IPS DF 6.9 (cell line): ENCODE measurements at regions not wholly inside any gene's neighbourhood (a gene's known extent, or its start where the extent isn't known, plus 50 kb on each side); places are given as distances from the start of the nearest gene placed in this dataset.
"Not testable (repeated sequence)": the region's sequence is repeated elsewhere in the genome, so short reads cannot be mapped to it uniquely, and the experiment has no call there.

ENCODE experiments used
- DNase-seq: peaks from one replicate; pipeline ENCODE4 v3.0.0-alpha.2; 2013; ENCODE audit warnings: low read depth, low spot score
- H3K27ac ChIP-seq: one replicate; pipeline ENCODE4 v1.5.1; 2013; ENCODE audit warnings: low read length, control low read depth
- H3K27me3 ChIP-seq: 2 replicates; pipeline ENCODE4 v1.6.1; 2013; ENCODE audit warnings: mild to moderate bottlenecking, low read length; ENCODE audit not compliant: control insufficient read depth, insufficient read depth
- H3K36me3 ChIP-seq: 2 replicates; pipeline ENCODE4 v1.6.1; 2013; ENCODE audit warnings: low read length; ENCODE audit not compliant: control insufficient read depth, insufficient read depth
- H3K4me1 ChIP-seq: 2 replicates; pipeline ENCODE4 v1.6.1; 2013; ENCODE audit warnings: low read length; ENCODE audit not compliant: control insufficient read depth, insufficient read depth
- H3K4me3 ChIP-seq: 2 replicates; pipeline ENCODE4 v1.5.1; 2013; ENCODE audit warnings: mild to moderate bottlenecking, low read length
- H3K9me3 ChIP-seq: 2 replicates; pipeline ENCODE4 v1.6.1; 2013; ENCODE audit warnings: low read length, inconsistent platforms; ENCODE audit not compliant: control insufficient read depth, insufficient read depth
- WGBS: extraction: QIAGEN DNeasy Blood & Tissue Kit; methylation state at CpG from one replicate; pipeline ENCODE4 v1.1.7; 2013; ENCODE audit warnings: mixed read lengths, missing lambda C conversion rate; ENCODE audit not compliant: insufficient read length, insufficient coverage; 5-methylcytosine and 5-hydroxymethylcytosine counted together

DNA sequence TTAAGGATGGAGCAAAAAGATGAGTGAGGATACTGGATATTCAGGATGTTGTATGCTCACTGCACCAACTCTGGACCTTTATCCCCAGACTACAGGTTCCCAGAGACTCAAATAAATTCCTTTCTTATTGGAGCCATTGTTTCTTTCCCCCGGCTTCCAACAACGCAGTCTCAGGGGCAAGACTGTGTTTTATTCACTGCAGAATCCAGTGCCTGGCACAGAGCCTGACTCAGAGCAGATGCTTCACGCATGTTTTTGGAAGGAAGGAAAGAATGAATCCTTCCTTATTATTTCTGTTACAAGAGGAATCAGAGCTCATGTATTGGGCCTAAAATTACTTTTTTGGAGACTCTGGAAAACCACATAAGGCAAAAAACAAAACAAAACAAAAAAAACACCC lies 96.0 kb upstream of the VGLL4 start:
- H3K9me3 ChIP-seq, result no peaks in the 10 kb centered on the region

DNA sequence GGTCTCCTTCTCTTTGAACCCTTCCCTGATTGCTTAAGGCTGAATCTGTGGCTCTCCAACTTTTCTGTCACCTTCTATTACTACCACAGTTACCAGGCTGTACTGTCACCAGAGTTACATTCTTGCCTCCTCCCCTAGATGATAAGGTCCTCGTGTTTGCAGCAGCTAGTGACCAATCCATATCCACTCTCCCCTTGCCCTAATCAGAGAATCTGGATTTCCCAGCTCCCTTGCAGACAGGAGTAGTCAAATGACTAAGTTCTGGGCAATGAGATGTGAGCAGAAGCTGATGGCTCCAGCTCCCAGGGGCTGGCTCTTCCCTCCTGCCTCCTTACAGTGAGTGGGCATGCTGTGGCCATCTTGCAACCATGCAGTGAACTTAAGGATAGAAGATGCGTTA lies 95.4 kb upstream of the VGLL4 start:
- Histone ChIP-seq H3K4me1 (no peaks in the 10 kb centered on the region), H3K36me3 (no peaks in the 10 kb centered on the region), H3K4me3 (no peak overlapping the region), H3K27ac (no peak overlapping the region), H3K27me3 (no peaks in the 10 kb centered on the region), H3K9me3 (no peaks in the 10 kb centered on the region)
- no CpG with 5 or more reads among the region's 2 CpGs for WGBS
- DNase-seq, result no peak

More for the DNA sequence above, 96.0 kb upstream of the VGLL4 start:
- Histone ChIP-seq H3K4me1 (no peaks in the 10 kb centered on the region), H3K4me3 (no peak overlapping the region), H3K27me3 (no peaks in the 10 kb centered on the region), H3K36me3 (no peaks in the 10 kb centered on the region), H3K27ac (no peak overlapping the region)
- no CpG with 5 or more reads among the region's 3 CpGs for WGBS
- no peak for DNase-seq

DNA sequence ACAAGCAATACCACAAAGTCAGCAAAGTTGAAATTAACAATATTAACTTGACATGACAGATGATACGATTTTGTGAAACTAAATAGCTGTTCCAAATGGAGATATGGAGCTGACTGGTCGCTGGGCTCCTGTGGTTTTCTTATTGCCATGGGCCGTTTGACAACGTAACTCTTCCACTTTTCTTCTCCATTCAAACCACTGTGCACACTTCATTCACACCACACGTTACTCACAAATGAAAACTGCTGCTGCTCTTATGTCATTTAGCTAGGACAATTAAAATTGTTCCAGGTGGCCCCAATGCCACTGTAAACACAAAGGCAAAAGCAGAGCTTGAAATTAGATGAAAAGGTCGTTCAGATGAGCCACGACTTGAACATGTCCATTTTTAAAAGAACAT lies 94.0 kb upstream of the VGLL4 start:
- DNase-seq, result no peak
- Histone ChIP-seq H3K4me3 (no peak overlapping the region), H3K4me1 (no peaks in the 10 kb centered on the region), H3K36me3 (no peaks in the 10 kb centered on the region), H3K27ac (no peak overlapping the region), H3K27me3 (no peaks in the 10 kb centered on the region), H3K9me3 (no peaks in the 10 kb centered on the region)
- 100% methylated on average over 1 of the region's 7 CpGs for WGBS

DNA sequence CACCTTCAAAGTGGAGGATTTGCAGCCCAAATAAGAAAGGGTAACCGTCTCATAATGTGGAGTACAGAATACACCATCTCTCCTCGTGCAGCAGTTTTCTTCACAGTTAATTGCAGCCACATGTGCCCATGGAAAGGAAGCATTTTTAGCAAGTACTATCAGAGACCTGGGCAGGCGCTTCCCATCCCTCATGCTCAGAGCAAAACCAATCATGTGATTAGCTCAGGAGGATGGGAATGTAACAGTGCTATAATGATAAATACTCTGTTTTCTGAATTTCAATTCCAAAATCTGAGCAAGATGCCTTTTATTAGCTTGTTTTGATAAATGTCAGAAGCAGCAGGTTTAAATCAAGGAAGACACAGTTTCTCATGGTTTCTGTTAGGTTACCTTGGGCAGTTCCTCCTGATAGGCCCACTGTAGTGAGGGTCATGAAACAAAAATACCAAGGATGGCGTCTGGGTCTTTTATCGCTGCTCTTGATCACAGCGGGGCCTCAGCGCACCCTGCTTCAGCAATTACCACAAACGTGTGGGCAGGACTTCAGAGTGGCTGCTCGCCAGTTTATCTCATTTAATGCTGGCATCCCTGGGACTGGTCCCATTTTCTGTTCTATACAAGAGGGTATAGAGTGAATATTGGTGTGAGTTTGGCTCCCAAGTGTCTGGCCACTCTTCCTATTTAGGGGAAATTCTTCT lies 92.6 kb upstream of the VGLL4 start:
- no peaks in the 10 kb centered on the region for H3K9me3 ChIP-seq
- no peaks in the 10 kb centered on the region for H3K36me3 ChIP-seq
- no peak for DNase-seq
- no peaks in the 10 kb centered on the region for H3K4me1 ChIP-seq
- no peaks in the 10 kb centered on the region for H3K27me3 ChIP-seq
- no CpG with 5 or more reads among the region's 9 CpGs for WGBS
- H3K27ac ChIP-seq, result no peak overlapping the region
- H3K4me3 ChIP-seq, result no peak overlapping the region

DNA sequence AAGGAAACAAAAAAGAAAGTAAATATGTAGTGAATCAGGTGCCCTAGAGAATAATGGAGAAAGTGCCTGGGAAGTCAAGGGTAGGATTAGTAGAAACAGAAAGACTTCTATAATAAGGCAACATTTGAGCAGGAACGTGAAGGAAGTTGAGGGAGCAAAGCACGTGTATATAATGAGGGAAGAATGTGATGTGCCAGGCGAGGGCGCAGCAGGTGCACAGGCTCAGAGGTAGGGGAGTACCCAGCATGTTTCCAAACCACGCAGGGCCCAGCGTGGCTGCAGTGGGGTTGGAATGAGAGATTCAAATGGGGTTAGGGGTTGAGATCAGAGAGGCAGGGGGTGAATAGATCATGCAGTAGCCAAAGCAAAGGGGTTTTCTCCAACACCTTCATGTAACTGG lies 91.9 kb upstream of the VGLL4 start:
- WGBS, result no CpG with 5 or more reads among the region's 6 CpGs
- DNase-seq, result no peak
- Histone ChIP-seq H3K4me1 (no peaks in the 10 kb centered on the region), H3K36me3 (no peaks in the 10 kb centered on the region), H3K27ac (no peak overlapping the region), H3K9me3 (no peaks in the 10 kb centered on the region), H3K27me3 (no peaks in the 10 kb centered on the region), H3K4me3 (no peak overlapping the region)

- WGBS, result no CpG with 5 or more reads among the region's 4 CpGs
- H3K9me3 ChIP-seq, H3K27ac ChIP-seq, H3K4me1 ChIP-seq, DNase-seq, H3K27me3 ChIP-seq, H3K36me3 ChIP-seq, H3K4me3 ChIP-seq: not testable (repeated sequence)
Observed at GRCh38 chr3:11735111-11735510, 91.4 kb upstream of the VGLL4 start.

GRCh38 chr3:11733914-11734313 lies 90.2 kb upstream of the VGLL4 start:
- H3K27me3 ChIP-seq, result no peaks in the 10 kb centered on the region
- H3K36me3 ChIP-seq, result no peaks in the 10 kb centered on the region
- H3K27ac ChIP-seq, result no peak overlapping the region
- no peaks in the 10 kb centered on the region for H3K4me1 ChIP-seq
- DNase-seq, result no peak
- no peaks in the 10 kb centered on the region for H3K9me3 ChIP-seq
- no peak overlapping the region for H3K4me3 ChIP-seq
- no CpG with 5 or more reads among the region's 7 CpGs for WGBS

- no peaks in the 10 kb centered on the region for H3K4me1 ChIP-seq
- H3K36me3 ChIP-seq, result no peaks in the 10 kb centered on the region
- H3K27me3 ChIP-seq, result no peaks in the 10 kb centered on the region
- no CpG with 5 or more reads among the region's 2 CpGs for WGBS
- no peak overlapping the region for H3K27ac ChIP-seq
- no peaks in the 10 kb centered on the region for H3K9me3 ChIP-seq
- no peak for DNase-seq
- no peak overlapping the region for H3K4me3 ChIP-seq
Observed at GRCh38 chr3:11727207-11727606, 83.5 kb upstream of the VGLL4 start.

GRCh38 chr3:11726146-11726545 lies 82.4 kb upstream of the VGLL4 start:
- Histone ChIP-seq H3K4me1 (no peaks in the 10 kb centered on the region), H3K27me3 (no peaks in the 10 kb centered on the region), H3K36me3 (no peaks in the 10 kb centered on the region), H3K27ac (no peak overlapping the region), H3K4me3 (no peak overlapping the region), H3K9me3 (no peaks in the 10 kb centered on the region)
- no peak for DNase-seq
- no CpG with 5 or more reads among the region's 3 CpGs for WGBS

GRCh38 chr3:11725340-11725641 lies 81.6 kb upstream of the VGLL4 start:
- not testable (repeated sequence) for H3K9me3 ChIP-seq, H3K4me3 ChIP-seq
- WGBS, result no CpG with 5 or more reads among the region's 2 CpGs

DNA sequence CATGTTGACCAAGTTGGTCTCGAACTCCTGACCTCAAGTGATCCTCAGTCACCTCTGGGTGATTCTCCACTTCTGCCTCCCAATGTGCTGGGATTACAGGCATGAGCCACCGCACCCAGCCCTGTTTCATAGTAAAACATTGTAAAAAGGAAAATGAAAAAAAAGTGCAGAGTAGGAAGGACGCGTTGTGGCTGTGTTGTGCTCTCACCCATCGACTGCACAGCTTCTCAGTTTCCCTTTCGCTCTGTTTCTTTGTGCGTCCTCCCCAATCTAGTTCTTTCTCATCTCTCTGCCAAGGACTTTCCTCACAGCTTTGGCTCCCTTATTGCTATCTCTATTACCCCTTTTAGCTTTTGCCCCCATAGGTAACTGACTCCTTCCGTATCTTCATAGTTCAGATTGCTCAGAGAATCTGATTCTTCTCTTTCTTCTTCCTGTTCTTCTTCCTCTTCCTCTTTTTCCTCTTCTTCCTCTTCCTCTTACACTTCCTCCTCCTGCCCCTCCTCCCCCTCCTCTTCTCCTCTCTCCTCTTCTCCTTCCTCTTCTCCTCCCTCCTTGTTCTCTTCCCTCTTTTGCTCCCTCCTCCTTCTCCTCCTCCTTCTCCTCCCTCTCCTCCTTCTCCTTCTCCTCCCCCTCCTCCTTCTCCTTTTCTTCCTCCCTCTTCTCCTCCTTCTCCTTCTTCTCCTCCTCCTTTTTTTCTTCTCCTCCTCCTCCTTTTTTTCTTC lies 81.1 kb upstream of the VGLL4 start:
- Histone ChIP-seq H3K4me1 (no peaks in the 10 kb centered on the region), H3K9me3 (no peaks in the 10 kb centered on the region), H3K27ac (no peak overlapping the region), H3K4me3 (no peak overlapping the region), H3K36me3 (no peaks in the 10 kb centered on the region), H3K27me3 (no peaks in the 10 kb centered on the region)
- WGBS, result no CpG with 5 or more reads among the region's 8 CpGs
- DNase-seq, result no peak

More at GRCh38 chr3:11725340-11725641, 81.6 kb upstream of the VGLL4 start:
- H3K27me3 ChIP-seq, H3K4me1 ChIP-seq, DNase-seq, H3K27ac ChIP-seq, H3K36me3 ChIP-seq: not testable (repeated sequence)
